Neuron (in vitro differentiated cells): ENCODE measurements at regions not wholly inside any gene's neighbourhood (a gene's known extent, or its start where the extent isn't known, plus 50 kb on each side); places are given as distances from the start of the nearest gene placed in this dataset.
"Not testable (repeated sequence)": the region's sequence is repeated elsewhere in the genome, so short reads cannot be mapped to it uniquely, and the experiment has no call there.

Experiments used
- H2AFZ ChIP-seq: one replicate; pipeline ENCODE4 v1.6.1; 2013; ENCODE audit warnings: low read depth, mild to moderate bottlenecking, inconsistent platforms, low read length, moderate library complexity
- H3K27me3 ChIP-seq: one replicate; pipeline ENCODE4 v1.6.1; 2013; ENCODE audit warnings: low read length; ENCODE audit not compliant: insufficient read depth
- H3K36me3 ChIP-seq: one replicate; pipeline ENCODE4 v1.6.1; 2013; ENCODE audit warnings: low read length; ENCODE audit not compliant: insufficient read depth
- H3K4me1 ChIP-seq: one replicate; pipeline ENCODE4 v1.6.1; 2013; ENCODE audit warnings: low read length; ENCODE audit not compliant: insufficient read depth
- H3K4me3 ChIP-seq: 2 replicates; pipeline ENCODE4 v1.5.1; 2013; ENCODE audit warnings: mild to moderate bottlenecking, low read length, moderate library complexity
- H3K9me3 ChIP-seq: one replicate; pipeline ENCODE4 v1.6.1; 2013; ENCODE audit warnings: low read length

- H3K36me3 ChIP-seq = no peaks in the 10 kb centered on the region
- no peak overlapping the region for H3K4me3 ChIP-seq
- H3K27me3 ChIP-seq = peaks cover 29% of the 10 kb centered on the region
- H3K9me3 ChIP-seq = no peaks in the 10 kb centered on the region
- no peaks in the 10 kb centered on the region for H3K4me1 ChIP-seq
- H2AFZ ChIP-seq = no peak overlapping the region
Measured at GRCh38 chr16:86222965-86223551, 287.3 kb upstream of the FOXF1 start.

- Histone ChIP-seq H3K9me3 (no peaks in the 10 kb centered on the region), H3K27me3 (peaks cover 29% of the 10 kb centered on the region), H2AFZ (no peak overlapping the region), H3K4me1 (no peaks in the 10 kb centered on the region), H3K4me3 (no peak overlapping the region), H3K36me3 (no peaks in the 10 kb centered on the region)
Measured at GRCh38 chr16:86224126-86224525, 286.2 kb upstream of the FOXF1 start.

- no peaks in the 10 kb centered on the region for H3K9me3 ChIP-seq
- no peak overlapping the region for H2AFZ ChIP-seq
- no peaks in the 10 kb centered on the region for H3K36me3 ChIP-seq
- H3K27me3 ChIP-seq = peaks cover 26% of the 10 kb centered on the region
- no peaks in the 10 kb centered on the region for H3K4me1 ChIP-seq
- no peak overlapping the region for H3K4me3 ChIP-seq
Measured at GRCh38 chr16:86224629-86225028, 285.7 kb upstream of the FOXF1 start.

- H3K36me3 ChIP-seq = no peaks in the 10 kb centered on the region
Measured at GRCh38 chr16:86225905-86226371, 284.4 kb upstream of the FOXF1 start.

GRCh38 chr16:86227041-86227440 lies 283.3 kb upstream of the FOXF1 start:
- Histone ChIP-seq H3K36me3 (no peaks in the 10 kb centered on the region), H3K27me3 (peaks cover 18% of the 10 kb centered on the region), H3K4me3 (no peak overlapping the region), H2AFZ (no peak overlapping the region), H3K9me3 (no peaks in the 10 kb centered on the region), H3K4me1 (no peaks in the 10 kb centered on the region)

More at GRCh38 chr16:86225905-86226371, 284.4 kb upstream of the FOXF1 start:
- H3K4me1 ChIP-seq = no peaks in the 10 kb centered on the region
- H3K27me3 ChIP-seq = peaks cover 26% of the 10 kb centered on the region
- no peak overlapping the region for H2AFZ ChIP-seq
- no peaks in the 10 kb centered on the region for H3K9me3 ChIP-seq
- H3K4me3 ChIP-seq = no peak overlapping the region

GRCh38 chr16:86227801-86228200 lies 282.5 kb upstream of the FOXF1 start:
- no peaks in the 10 kb centered on the region for H3K36me3 ChIP-seq
- H3K9me3 ChIP-seq = no peaks in the 10 kb centered on the region
- H3K4me1 ChIP-seq = no peaks in the 10 kb centered on the region
- no peak overlapping the region for H2AFZ ChIP-seq
- H3K27me3 ChIP-seq = peaks cover 12% of the 10 kb centered on the region
- H3K4me3 ChIP-seq = no peak overlapping the region

GRCh38 chr16:86228713-86229112 lies 281.6 kb upstream of the FOXF1 start:
- no peak overlapping the region for H2AFZ ChIP-seq

GRCh38 chr16:86229283-86229682 lies 281.0 kb upstream of the FOXF1 start:
- Histone ChIP-seq H3K4me3 (no peak overlapping the region), H3K27me3 (peaks cover 2% of the 10 kb centered on the region), H2AFZ (no peak overlapping the region), H3K9me3 (peaks cover 2% of the 10 kb centered on the region), H3K4me1 (no peaks in the 10 kb centered on the region), H3K36me3 (no peaks in the 10 kb centered on the region)

More at GRCh38 chr16:86228713-86229112, 281.6 kb upstream of the FOXF1 start:
- H3K9me3 ChIP-seq = peaks cover 2% of the 10 kb centered on the region
- no peak overlapping the region for H3K4me3 ChIP-seq
- no peaks in the 10 kb centered on the region for H3K36me3 ChIP-seq
- H3K4me1 ChIP-seq = no peaks in the 10 kb centered on the region
- peaks cover 7% of the 10 kb centered on the region for H3K27me3 ChIP-seq

- no peaks in the 10 kb centered on the region for H3K4me1 ChIP-seq
- H2AFZ ChIP-seq = no peak overlapping the region
- H3K27me3 ChIP-seq = peaks cover 2% of the 10 kb centered on the region
- H3K4me3 ChIP-seq = no peak overlapping the region
- no peaks in the 10 kb centered on the region for H3K36me3 ChIP-seq
- H3K9me3 ChIP-seq = peaks cover 2% of the 10 kb centered on the region
Measured at GRCh38 chr16:86229866-86230656, 280.3 kb upstream of the FOXF1 start.

GRCh38 chr16:86231321-86231995 lies 278.9 kb upstream of the FOXF1 start:
- no peaks in the 10 kb centered on the region for H3K4me1 ChIP-seq
- no peak overlapping the region for H3K4me3 ChIP-seq
- no peaks in the 10 kb centered on the region for H3K36me3 ChIP-seq
- H3K9me3 ChIP-seq = peaks cover 2% of the 10 kb centered on the region
- peaks cover 2% of the 10 kb centered on the region for H3K27me3 ChIP-seq
- H2AFZ ChIP-seq = no peak overlapping the region

- Histone ChIP-seq H2AFZ (no peak overlapping the region), H3K4me1 (no peaks in the 10 kb centered on the region), H3K36me3 (no peaks in the 10 kb centered on the region), H3K9me3 (peaks cover 2% of the 10 kb centered on the region), H3K4me3 (no peak overlapping the region), H3K27me3 (peaks cover 1% of the 10 kb centered on the region)
Measured at GRCh38 chr16:86231996-86232350, 278.4 kb upstream of the FOXF1 start.

- H3K36me3 ChIP-seq = no peaks in the 10 kb centered on the region
- peaks cover 2% of the 10 kb centered on the region for H3K9me3 ChIP-seq
- no peaks in the 10 kb centered on the region for H3K27me3 ChIP-seq
- H3K4me3 ChIP-seq = no peak overlapping the region
- no peaks in the 10 kb centered on the region for H3K4me1 ChIP-seq
- H2AFZ ChIP-seq = no peak overlapping the region
Measured at GRCh38 chr16:86232496-86232895, 277.8 kb upstream of the FOXF1 start.

GRCh38 chr16:86233506-86233905 lies 276.8 kb upstream of the FOXF1 start:
- not testable (repeated sequence) for H3K27me3 ChIP-seq, H3K9me3 ChIP-seq, H2AFZ ChIP-seq, H3K36me3 ChIP-seq, H3K4me3 ChIP-seq, H3K4me1 ChIP-seq
